ENCODE measurements at regions not wholly inside any gene's neighbourhood (a gene's known extent, or its start where the extent isn't known, plus 50 kb on each side); places are given as distances from the start of the nearest gene placed in this dataset.

DNA sequence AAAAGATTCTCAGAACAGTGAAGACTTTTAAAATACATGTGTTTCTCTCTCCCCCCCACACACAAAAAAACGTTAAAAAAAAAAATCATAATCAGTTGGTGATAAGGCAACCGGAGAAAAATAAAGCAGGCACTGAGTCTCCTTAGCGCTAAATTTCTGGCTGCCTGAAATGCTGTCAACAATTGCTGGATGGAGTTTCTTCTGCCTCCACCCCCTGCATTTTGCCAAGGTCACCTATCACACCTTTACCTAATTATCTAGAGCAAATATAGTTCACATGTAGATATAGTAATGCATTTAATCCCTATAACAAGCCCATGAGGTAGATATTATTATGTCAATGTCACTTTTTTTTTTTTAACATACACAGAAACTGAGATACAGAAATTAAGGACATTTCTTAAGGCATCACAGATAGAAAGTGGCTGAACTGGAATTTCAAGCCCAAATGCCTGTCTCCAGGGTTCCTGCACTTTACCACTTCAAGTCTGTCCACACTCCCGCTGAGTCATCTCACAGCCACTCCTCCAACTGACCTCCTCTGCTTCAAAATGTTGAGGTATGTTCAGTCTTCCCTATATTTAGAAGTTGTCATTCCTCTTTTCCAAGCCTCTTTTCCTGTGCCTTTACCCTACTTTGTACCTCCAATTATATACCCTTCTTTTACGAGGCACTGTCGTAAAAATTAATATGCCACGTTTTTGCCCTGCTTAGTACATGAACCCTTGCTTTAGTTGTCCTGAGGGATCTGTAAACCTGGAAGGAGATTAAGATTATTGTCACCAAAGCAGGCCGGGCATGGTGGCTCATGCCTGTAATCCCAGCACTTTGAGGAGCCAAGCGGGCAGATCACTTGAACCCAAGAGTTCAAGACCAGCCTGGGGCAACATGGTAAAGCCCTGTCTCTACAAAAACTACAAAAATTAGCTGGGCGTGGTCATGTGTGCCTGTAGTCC is 72.8 kb upstream of the MPP7 start:
- no peaks in the 10 kb centered on the region for H3K36me3 ChIP-seq (ENCODE audit: control insufficient read depth in 1 of 2, insufficient read depth in 2 of 2, low read length in 2 of 2)
- no peak overlapping the region for H3K27ac ChIP-seq (ENCODE audit: low read length)
- no peaks in the 10 kb centered on the region for H3K4me1 ChIP-seq (ENCODE audit: control insufficient read depth in 1 of 2, insufficient read depth in 2 of 2, low read length in 2 of 2)
- H3K9me3 ChIP-seq (ENCODE audit: control insufficient read depth in 1 of 2, low read length in 2 of 2): no peaks in the 10 kb centered on the region
- no peaks in the 10 kb centered on the region for H3K27me3 ChIP-seq (ENCODE audit: low read depth, low read length)
- H3K4me3 ChIP-seq (ENCODE audit: low read depth in 1 of 2, low read length in 2 of 2): no peak overlapping the region

DNA sequence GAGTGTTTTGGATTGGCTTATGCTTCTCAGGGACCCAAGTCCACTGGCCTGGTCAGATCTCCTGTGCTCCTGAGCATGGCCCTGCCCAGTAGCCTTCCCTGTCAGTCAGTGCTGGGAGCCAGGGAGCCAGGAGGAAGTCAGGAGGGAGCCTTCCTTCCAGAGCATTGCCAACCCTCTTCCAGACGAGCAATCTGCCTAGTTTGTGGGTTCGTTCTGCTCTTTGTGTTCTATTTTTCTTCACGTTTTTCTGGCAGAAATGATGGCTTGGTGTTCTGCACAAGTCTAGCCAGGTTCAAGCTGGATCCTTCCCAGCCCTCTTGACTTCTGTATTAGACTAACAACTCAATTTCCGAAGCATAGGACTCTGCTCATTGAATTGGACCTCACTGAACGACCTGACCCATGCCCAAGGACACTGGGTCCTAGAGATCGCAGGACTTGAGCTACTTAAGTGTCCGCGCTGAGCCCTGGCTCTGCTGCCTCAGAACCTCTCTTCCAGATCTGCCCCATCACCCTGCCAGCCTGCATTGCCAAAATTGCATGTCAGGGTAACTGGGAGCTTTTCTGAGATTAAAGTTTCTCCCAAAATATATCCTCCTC is 76.2 kb upstream of the MPP7 start:
- no peak overlapping the region for H3K27ac ChIP-seq (ENCODE audit: low read length)
- no peaks in the 10 kb centered on the region for H3K9me3 ChIP-seq (ENCODE audit: control insufficient read depth in 1 of 2, low read length in 2 of 2)
- H3K4me1 ChIP-seq (ENCODE audit: control insufficient read depth in 1 of 2, insufficient read depth in 2 of 2, low read length in 2 of 2): no peaks in the 10 kb centered on the region
- no peaks in the 10 kb centered on the region for H3K36me3 ChIP-seq (ENCODE audit: control insufficient read depth in 1 of 2, insufficient read depth in 2 of 2, low read length in 2 of 2)
- H3K4me3 ChIP-seq (ENCODE audit: low read depth in 1 of 2, low read length in 2 of 2): no peak overlapping the region
- H3K27me3 ChIP-seq (ENCODE audit: low read depth, low read length): no peaks in the 10 kb centered on the region

GRCh38 chr10:28381466-28381865 is 78.6 kb upstream of the MPP7 start:
- Histone ChIP-seq H3K4me1 (ENCODE audit: control insufficient read depth in 1 of 2, insufficient read depth in 2 of 2, low read length in 2 of 2) (no peaks in the 10 kb centered on the region), H3K9me3 (ENCODE audit: control insufficient read depth in 1 of 2, low read length in 2 of 2) (no peaks in the 10 kb centered on the region)

DNA sequence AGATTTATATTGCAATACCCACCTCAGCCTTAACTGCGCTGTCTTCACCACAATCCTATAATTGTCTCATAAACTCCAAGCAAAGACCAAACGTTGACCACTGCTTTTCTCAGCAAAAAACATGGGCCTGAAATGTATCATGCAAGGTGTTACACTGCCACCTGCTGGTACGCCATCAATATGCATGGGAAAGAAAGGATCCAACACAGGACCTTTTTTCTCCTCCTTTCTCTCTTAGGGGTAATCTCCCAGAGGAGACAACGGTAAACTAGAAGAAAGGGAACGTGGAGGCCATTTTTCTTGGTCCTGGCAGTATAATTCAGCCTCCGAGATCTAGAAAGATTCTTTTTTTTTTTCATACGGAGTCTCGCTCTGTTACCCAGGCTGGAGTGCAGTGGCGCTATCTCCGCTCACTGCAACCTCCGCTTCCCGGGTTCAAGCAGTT is 79.1 kb upstream of the MPP7 start:
- H3K4me1 ChIP-seq (ENCODE audit: control insufficient read depth in 1 of 2, insufficient read depth in 2 of 2, low read length in 2 of 2): no peaks in the 10 kb centered on the region

More at GRCh38 chr10:28381466-28381865, 78.6 kb upstream of the MPP7 start:
- Histone ChIP-seq H3K4me3 (ENCODE audit: low read depth in 1 of 2, low read length in 2 of 2) (no peak overlapping the region), H3K27me3 (ENCODE audit: low read depth, low read length) (no peaks in the 10 kb centered on the region), H3K27ac (ENCODE audit: low read length) (no peak overlapping the region), H3K36me3 (ENCODE audit: control insufficient read depth in 1 of 2, insufficient read depth in 2 of 2, low read length in 2 of 2) (no peaks in the 10 kb centered on the region)

GRCh38 chr10:28382525-28383269 is 79.8 kb upstream of the MPP7 start:
- Histone ChIP-seq H3K36me3 (ENCODE audit: control insufficient read depth in 1 of 2, insufficient read depth in 2 of 2, low read length in 2 of 2) (no peaks in the 10 kb centered on the region), H3K27ac (ENCODE audit: low read length) (no peak overlapping the region), H3K9me3 (ENCODE audit: control insufficient read depth in 1 of 2, low read length in 2 of 2) (no peaks in the 10 kb centered on the region), H3K4me3 (ENCODE audit: low read depth in 1 of 2, low read length in 2 of 2) (no peak overlapping the region), H3K4me1 (ENCODE audit: control insufficient read depth in 1 of 2, insufficient read depth in 2 of 2, low read length in 2 of 2) (no peaks in the 10 kb centered on the region), H3K27me3 (ENCODE audit: low read depth, low read length) (no peaks in the 10 kb centered on the region)

More for the DNA sequence above, 79.1 kb upstream of the MPP7 start:
- Histone ChIP-seq H3K27me3 (ENCODE audit: low read depth, low read length) (no peaks in the 10 kb centered on the region), H3K36me3 (ENCODE audit: control insufficient read depth in 1 of 2, insufficient read depth in 2 of 2, low read length in 2 of 2) (no peaks in the 10 kb centered on the region), H3K27ac (ENCODE audit: low read length) (no peak overlapping the region), H3K4me3 (ENCODE audit: low read depth in 1 of 2, low read length in 2 of 2) (no peak overlapping the region), H3K9me3 (ENCODE audit: control insufficient read depth in 1 of 2, low read length in 2 of 2) (no peaks in the 10 kb centered on the region)

GRCh38 chr10:28384557-28384956 is 81.7 kb upstream of the MPP7 start:
- Histone ChIP-seq H3K27me3 (ENCODE audit: low read depth, low read length) (no peaks in the 10 kb centered on the region), H3K4me3 (ENCODE audit: low read depth in 1 of 2, low read length in 2 of 2) (no peak overlapping the region), H3K9me3 (ENCODE audit: control insufficient read depth in 1 of 2, low read length in 2 of 2) (no peaks in the 10 kb centered on the region), H3K4me1 (ENCODE audit: control insufficient read depth in 1 of 2, insufficient read depth in 2 of 2, low read length in 2 of 2) (no peaks in the 10 kb centered on the region), H3K27ac (ENCODE audit: low read length) (no peak overlapping the region), H3K36me3 (ENCODE audit: control insufficient read depth in 1 of 2, insufficient read depth in 2 of 2, low read length in 2 of 2) (no peaks in the 10 kb centered on the region)

- Histone ChIP-seq H3K4me1 (ENCODE audit: control insufficient read depth in 1 of 2, insufficient read depth in 2 of 2, low read length in 2 of 2) (no peaks in the 10 kb centered on the region), H3K36me3 (ENCODE audit: control insufficient read depth in 1 of 2, insufficient read depth in 2 of 2, low read length in 2 of 2) (no peaks in the 10 kb centered on the region), H3K27me3 (ENCODE audit: low read depth, low read length) (no peaks in the 10 kb centered on the region), H3K4me3 (ENCODE audit: low read depth in 1 of 2, low read length in 2 of 2) (no peak overlapping the region), H3K27ac (ENCODE audit: low read length) (no peak overlapping the region), H3K9me3 (ENCODE audit: control insufficient read depth in 1 of 2, low read length in 2 of 2) (no peaks in the 10 kb centered on the region)
Observed at GRCh38 chr10:28385748-28386502, 83.1 kb upstream of the MPP7 start.

GRCh38 chr10:28386503-28386868 is 83.6 kb upstream of the MPP7 start:
- Histone ChIP-seq H3K36me3 (ENCODE audit: control insufficient read depth in 1 of 2, insufficient read depth in 2 of 2, low read length in 2 of 2) (no peaks in the 10 kb centered on the region), H3K27ac (ENCODE audit: low read length) (no peak overlapping the region), H3K9me3 (ENCODE audit: control insufficient read depth in 1 of 2, low read length in 2 of 2) (no peaks in the 10 kb centered on the region), H3K4me3 (ENCODE audit: low read depth in 1 of 2, low read length in 2 of 2) (no peak overlapping the region), H3K27me3 (ENCODE audit: low read depth, low read length) (no peaks in the 10 kb centered on the region), H3K4me1 (ENCODE audit: control insufficient read depth in 1 of 2, insufficient read depth in 2 of 2, low read length in 2 of 2) (no peaks in the 10 kb centered on the region)

DNA sequence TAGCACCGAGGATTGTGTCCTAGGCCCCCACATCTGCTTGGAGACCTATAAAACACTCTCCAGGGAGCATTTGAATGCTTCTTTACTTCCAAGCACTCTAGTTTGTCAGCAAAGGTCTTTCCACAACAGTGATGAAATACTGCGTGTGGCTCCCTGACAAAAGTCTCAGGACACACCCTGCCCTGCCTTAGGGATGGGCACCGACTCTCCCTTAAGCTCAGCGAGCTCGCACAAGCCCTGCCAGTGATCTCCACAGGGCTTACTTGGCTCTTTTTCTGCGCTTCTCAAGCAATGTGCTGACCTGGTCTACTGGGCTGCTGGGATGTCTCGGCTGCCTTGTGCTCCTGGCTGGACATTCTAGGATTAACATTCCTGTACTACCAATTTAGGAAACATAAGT is 84.3 kb upstream of the MPP7 start:
- Histone ChIP-seq H3K9me3 (ENCODE audit: control insufficient read depth in 1 of 2, low read length in 2 of 2) (no peaks in the 10 kb centered on the region), H3K27ac (ENCODE audit: low read length) (no peak overlapping the region), H3K27me3 (ENCODE audit: low read depth, low read length) (no peaks in the 10 kb centered on the region), H3K4me3 (ENCODE audit: low read depth in 1 of 2, low read length in 2 of 2) (no peak overlapping the region), H3K36me3 (ENCODE audit: control insufficient read depth in 1 of 2, insufficient read depth in 2 of 2, low read length in 2 of 2) (no peaks in the 10 kb centered on the region), H3K4me1 (ENCODE audit: control insufficient read depth in 1 of 2, insufficient read depth in 2 of 2, low read length in 2 of 2) (no peaks in the 10 kb centered on the region)

GRCh38 chr10:28391283-28391682 is 88.4 kb upstream of the MPP7 start:
- Histone ChIP-seq H3K4me3 (ENCODE audit: low read depth in 1 of 2, low read length in 2 of 2) (no peak overlapping the region), H3K4me1 (ENCODE audit: control insufficient read depth in 1 of 2, insufficient read depth in 2 of 2, low read length in 2 of 2) (peaks cover 0 to 4% of the 10 kb centered on the region in 2 donors), H3K36me3 (ENCODE audit: control insufficient read depth in 1 of 2, insufficient read depth in 2 of 2, low read length in 2 of 2) (no peaks in the 10 kb centered on the region), H3K27ac (ENCODE audit: low read length) (no peak overlapping the region), H3K27me3 (ENCODE audit: low read depth, low read length) (no peaks in the 10 kb centered on the region), H3K9me3 (ENCODE audit: control insufficient read depth in 1 of 2, low read length in 2 of 2) (no peaks in the 10 kb centered on the region)
